ENCODE measurements at regions not wholly inside any gene's neighbourhood (a gene's known extent, or its start where the extent isn't known, plus 50 kb on each side); places are given as distances from the start of the nearest gene placed in this dataset.

GRCh38 chr14:85308531-85309300, 221.2 kb upstream of the FLRT2 start:
- TF ChIP-seq CTCF (IDR thresholded peaks at IDR 0.05; ENCODE audit: low read depth, low read length) = no peak
- no peak for TF ChIP-seq MAX (IDR thresholded peaks at IDR 0.05; ENCODE audit: low read depth, low read length)

All from NB4 (cell line).